B cell (primary cell): ENCODE measurements at regions not wholly inside any gene's neighbourhood (a gene's known extent, or its start where the extent isn't known, plus 50 kb on each side); places are given as distances from the start of the nearest gene placed in this dataset.

Experiments
- CTCF ChIP-seq: fragments of 200-600 bp; IDR thresholded peaks from one replicate; pipeline ENCODE4 v1.8.0; 2022; ENCODE audit warnings: antibody characterized with exemption, mild to moderate bottlenecking
- EZH2 ChIP-seq: IDR thresholded peaks from 2 replicates; pipeline ENCODE4 v1.6.1; 2012; ENCODE audit warnings: borderline replicate concordance, low read depth, mild to moderate bottlenecking, moderate library complexity, low read length; ENCODE audit not compliant: insufficient read depth, poor library complexity, severe bottlenecking

- no peak for TF ChIP-seq CTCF
- no peak for TF ChIP-seq EZH2
Measured at GRCh38 chr9:19699756-19700155, 89.1 kb downstream of the SLC24A2 start.
